Lower leg skin (tissue), 3 donors: ENCODE measurements at regions not wholly inside any gene's neighbourhood (a gene's known extent, or its start where the extent isn't known, plus 50 kb on each side); places are given as distances from the start of the nearest gene placed in this dataset.

Source experiments
- CTCF ChIP-seq, 3 donors: fragments of 450-650 bp; IDR thresholded peaks; one replicate each; pipeline ENCODE4 v1.5.1; 2016; ENCODE audit warnings: antibody characterized with exemption in 3 of 3, mild to moderate bottlenecking in 3 of 3, moderate library complexity in 2 of 3
- POLR2A ChIP-seq, 2 donors: fragments of 450-650 bp; IDR thresholded peaks; one replicate each; pipeline ENCODE4 v1.6.1; 2016 to 2017; ENCODE audit warnings: antibody characterized with exemption in 2 of 2, mild to moderate bottlenecking in 1 of 2, moderate library complexity in 1 of 2

- TF ChIP-seq CTCF (IDR thresholded peaks at IDR 0.05) (no peak), POLR2A (IDR thresholded peaks at IDR 0.05) (no peak)
Observed at GRCh38 chr3:110479731-110480130, 591.9 kb upstream of the NECTIN3 start.
